Right renal cortex interstitium (tissue), 3 donors: ENCODE measurements at regions not wholly inside any gene's neighbourhood (a gene's known extent, or its start where the extent isn't known, plus 50 kb on each side); places are given as distances from the start of the nearest gene placed in this dataset.
"Not testable (repeated sequence)": the region's sequence is repeated elsewhere in the genome, so short reads cannot be mapped to it uniquely, and the experiment has no call there.

Source experiments
- DNase-seq, 3 donors: peaks; one replicate each; pipeline ENCODE4 v3.0.0-alpha.2; 2013; ENCODE audit warnings: low read depth in 3 of 3, low spot score in 2 of 3

- not testable (repeated sequence) for DNase-seq
These were observed 133.6 kb upstream of the VOPP1 start for GRCh38 chr7:55705728-55706450.

- not testable (repeated sequence) for DNase-seq
These were observed 130.5 kb upstream of the VOPP1 start for GRCh38 chr7:55702831-55703230.

DNA sequence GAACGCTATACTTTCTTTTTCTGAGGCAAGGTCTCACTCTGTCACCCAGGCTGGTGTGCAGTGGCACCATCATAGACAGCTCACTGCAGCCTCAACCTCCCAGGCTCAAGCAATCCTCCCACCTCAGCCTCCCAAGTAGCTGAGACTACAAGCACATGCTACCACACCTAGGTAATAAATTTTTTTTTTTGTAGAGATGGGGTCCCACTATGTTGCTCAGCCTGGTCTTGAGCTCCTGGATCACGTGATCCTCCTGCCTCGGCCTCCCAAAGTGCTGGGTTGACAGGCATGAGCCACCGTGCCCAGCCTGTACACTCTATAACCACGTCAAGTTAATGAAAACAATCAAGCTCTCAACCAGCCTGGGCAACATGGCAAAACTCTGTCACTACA lies 127.1 kb upstream of the VOPP1 start:
- not testable (repeated sequence) for DNase-seq

- DNase-seq, result not testable (repeated sequence)
These were observed 126.5 kb upstream of the VOPP1 start for GRCh38 chr7:55698607-55699449.

- peak in 1 of 3 donors; percentile 35 for DNase-seq
These were observed 123.8 kb upstream of the VOPP1 start for GRCh38 chr7:55695893-55696701.

GRCh38 chr7:55694484-55694883 lies 122.2 kb upstream of the VOPP1 start:
- DNase-seq, result not testable (repeated sequence)

GRCh38 chr7:55688684-55689681 lies 116.7 kb upstream of the VOPP1 start:
- DNase-seq, result peak in 1 of 3 donors; percentile 26

DNA sequence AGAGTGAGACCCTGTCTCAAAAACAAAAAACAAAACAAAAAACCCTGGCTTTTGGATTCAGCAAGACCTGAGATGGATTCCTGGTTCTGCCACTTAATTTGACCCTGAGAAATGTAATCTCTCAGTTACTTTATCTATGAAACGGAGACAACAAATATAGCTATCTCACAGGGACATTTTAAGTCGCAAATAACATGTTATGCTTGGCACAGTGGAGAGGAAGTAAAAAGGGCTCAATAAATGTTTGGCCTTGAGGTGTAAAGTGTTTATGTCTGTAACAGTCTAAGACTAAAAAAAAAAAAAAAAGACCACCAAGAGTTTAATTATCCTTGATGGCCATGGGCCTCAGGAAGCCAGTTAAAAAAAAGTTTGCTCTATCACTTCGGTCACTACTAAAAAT lies 116.0 kb upstream of the VOPP1 start:
- DNase-seq, result not testable (repeated sequence)

GRCh38 chr7:55687252-55687651 lies 115.0 kb upstream of the VOPP1 start:
- DNase-seq, result not testable (repeated sequence)

DNA sequence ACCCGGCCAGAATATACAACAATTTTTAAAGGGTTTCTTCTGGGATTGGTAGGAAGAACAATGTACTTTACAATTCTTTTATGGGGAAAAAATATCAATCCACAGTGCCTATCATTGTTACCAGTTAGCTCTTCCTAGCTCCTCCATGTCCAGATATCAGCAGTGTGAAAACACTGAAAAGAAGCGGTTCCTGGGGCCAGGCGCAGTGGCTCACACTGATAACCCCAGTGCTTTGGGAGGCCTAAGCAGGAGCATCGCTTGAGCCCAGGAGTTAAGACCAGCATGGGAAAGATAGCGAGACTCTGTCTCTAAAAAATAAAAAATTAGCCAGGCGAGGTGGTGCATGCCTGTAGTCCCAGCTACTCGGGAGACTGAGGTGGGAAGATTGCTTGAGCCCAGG lies 114.5 kb upstream of the VOPP1 start:
- DNase-seq, result not testable (repeated sequence)

DNA sequence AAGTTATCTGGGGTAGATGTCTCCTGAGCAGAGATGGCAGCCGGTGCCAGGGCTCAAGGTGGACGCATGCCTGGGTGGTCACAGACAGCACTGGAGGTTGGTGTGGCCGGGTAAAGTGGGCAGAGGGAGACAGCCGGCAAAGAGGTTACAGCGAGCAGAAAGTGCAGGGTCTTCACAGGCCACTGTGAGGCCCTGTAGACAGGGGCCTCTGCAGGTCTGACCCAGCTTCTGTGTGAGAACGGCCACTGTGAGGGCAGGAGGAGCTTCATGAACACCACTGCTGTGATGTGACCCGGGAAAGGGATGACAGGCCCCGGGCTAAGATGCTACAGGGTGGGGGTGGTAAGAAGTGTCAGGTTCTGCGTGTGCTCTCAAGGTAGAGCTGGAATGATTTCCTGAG lies 111.2 kb upstream of the VOPP1 start:
- DNase-seq, result not testable (repeated sequence)

GRCh38 chr7:55675589-55675988 lies 103.3 kb upstream of the VOPP1 start:
- not testable (repeated sequence) for DNase-seq

- DNase-seq, result not testable (repeated sequence)
These were observed 101.2 kb upstream of the VOPP1 start for GRCh38 chr7:55673525-55673924.

DNA sequence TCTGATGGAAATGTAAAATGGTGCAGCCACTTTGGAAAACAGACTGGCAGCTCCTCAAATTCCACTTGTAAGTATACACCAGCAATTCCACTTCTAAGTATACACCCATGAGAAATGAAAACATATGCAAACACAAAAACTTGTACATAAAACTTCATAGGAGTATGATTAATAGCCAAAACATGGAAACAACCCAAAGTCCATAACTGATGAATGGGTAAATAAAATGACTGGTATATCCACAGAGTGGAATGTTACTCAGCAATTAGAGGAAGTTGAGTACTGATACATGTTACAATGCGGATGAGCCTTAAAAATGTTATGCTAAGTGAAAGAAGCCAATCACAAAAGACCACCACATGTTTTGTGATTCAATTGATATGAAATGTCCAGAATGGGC lies 99.8 kb upstream of the VOPP1 start:
- DNase-seq, result not testable (repeated sequence)

- DNase-seq, result no peak
These were observed 85.4 kb upstream of the VOPP1 start for GRCh38 chr7:55657654-55658053.

DNA sequence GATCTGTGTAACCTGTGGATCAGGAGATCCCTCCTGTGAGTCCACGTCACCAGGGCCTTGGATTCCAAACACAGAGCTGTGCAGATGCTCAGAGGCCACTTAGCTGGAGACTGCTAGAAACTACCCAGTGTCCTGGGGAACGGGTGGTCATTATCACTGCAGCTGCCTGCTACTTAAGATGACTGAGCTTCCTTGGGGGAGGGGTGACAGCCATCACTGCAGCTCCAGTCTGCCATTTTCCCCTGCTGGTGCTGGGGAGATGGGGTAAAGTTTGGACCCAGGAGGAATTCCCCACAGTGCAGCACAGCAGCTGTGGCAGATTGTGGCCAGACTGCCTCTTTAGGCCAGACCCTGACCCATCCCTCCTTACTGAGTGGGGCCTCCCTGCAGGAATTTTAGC lies 78.8 kb upstream of the VOPP1 start:
- no peak for DNase-seq

DNA sequence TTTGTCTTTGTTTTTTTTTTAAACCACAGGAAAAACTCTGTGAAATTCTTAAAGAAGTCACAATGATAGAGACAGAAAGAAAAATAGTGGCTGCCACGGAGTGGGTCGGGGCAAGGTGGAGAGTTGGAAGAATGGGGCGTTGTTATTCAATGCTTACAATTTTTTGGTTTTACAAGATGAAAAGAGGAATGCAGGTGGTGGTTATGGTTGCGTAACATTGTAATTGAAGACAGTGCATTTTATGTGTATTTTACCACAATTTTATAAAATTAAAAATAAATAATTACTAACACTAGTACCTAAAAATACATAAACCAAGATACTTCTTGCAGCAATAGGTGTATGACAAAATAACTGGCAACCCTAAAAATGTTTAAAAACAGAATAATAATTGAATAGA lies 76.9 kb upstream of the VOPP1 start:
- DNase-seq, result no peak

GRCh38 chr7:55644567-55644966 lies 72.3 kb upstream of the VOPP1 start:
- no peak for DNase-seq

GRCh38 chr7:55642266-55642665 lies 70.0 kb upstream of the VOPP1 start:
- DNase-seq, result no peak

GRCh38 chr7:55641811-55642210 lies 69.5 kb upstream of the VOPP1 start:
- no peak for DNase-seq
